KMS-11 (cell line): ENCODE measurements at regions not wholly inside any gene's neighbourhood (a gene's known extent, or its start where the extent isn't known, plus 50 kb on each side); places are given as distances from the start of the nearest gene placed in this dataset.

ENCODE experiments used
- H2AFZ ChIP-seq: fragments of 200-600 bp; sonication (generic); 2 replicates; pipeline ENCODE4 v1.6.1; 2016; ENCODE audit warnings: antibody characterized with exemption, mixed run types, low read depth
- H3K27ac ChIP-seq: fragments of 200-600 bp; sonication (generic); 2 replicates; pipeline ENCODE4 v1.6.1; 2016; ENCODE audit warnings: mild to moderate bottlenecking, mixed run types
- H3K27me3 ChIP-seq: fragments of 200-600 bp; sonication (generic); 2 replicates; pipeline ENCODE4 v1.6.1; 2017; ENCODE audit warnings: mild to moderate bottlenecking, low read depth, mixed run types, moderate library complexity; ENCODE audit not compliant: insufficient read depth
- H3K36me3 ChIP-seq: fragments of 200-600 bp; sonication (generic); 2 replicates; pipeline ENCODE4 v1.6.1; 2017; ENCODE audit warnings: mild to moderate bottlenecking, mixed run types; ENCODE audit not compliant: insufficient read depth
- H3K4me1 ChIP-seq: fragments of 200-600 bp; sonication (generic); 2 replicates; pipeline ENCODE4 v1.6.1; 2016; ENCODE audit warnings: mild to moderate bottlenecking, low read depth, mixed run types; ENCODE audit not compliant: poor library complexity, severe bottlenecking
- H3K4me2 ChIP-seq: fragments of 200-600 bp; sonication (generic); 2 replicates; pipeline ENCODE4 v1.7.0; 2016; ENCODE audit warnings: mild to moderate bottlenecking, mixed run types
- H3K4me3 ChIP-seq: fragments of 200-600 bp; sonication (generic); IDR thresholded peaks from 2 replicates; pipeline ENCODE4 v1.6.1; 2017; ENCODE audit warnings: low read depth, low read length, mixed read lengths; ENCODE audit not compliant: insufficient read depth
- H3K79me2 ChIP-seq: fragments of 200-600 bp; sonication (generic); 2 replicates; pipeline ENCODE4 v1.6.1; 2016; ENCODE audit warnings: low read depth, mixed run types; ENCODE audit not compliant: insufficient read depth
- H3K9ac ChIP-seq: fragments of 200-600 bp; sonication (generic); 2 replicates; pipeline ENCODE4 v1.6.1; 2016; ENCODE audit warnings: mild to moderate bottlenecking, mixed run types
- H4K20me1 ChIP-seq: fragments of 200-600 bp; sonication (generic); 2 replicates; pipeline ENCODE4 v1.6.1; 2016; ENCODE audit warnings: mild to moderate bottlenecking, mixed run types; ENCODE audit not compliant: insufficient read depth
- CTCF ChIP-seq: fragments of 200-600 bp; sonication (generic); conservative IDR thresholded peaks from 2 replicates; pipeline ENCODE4 v1.6.1; 2017; ENCODE audit warnings: low read depth, mild to moderate bottlenecking, antibody characterized with exemption, low read length, moderate library complexity, mixed read lengths

DNA sequence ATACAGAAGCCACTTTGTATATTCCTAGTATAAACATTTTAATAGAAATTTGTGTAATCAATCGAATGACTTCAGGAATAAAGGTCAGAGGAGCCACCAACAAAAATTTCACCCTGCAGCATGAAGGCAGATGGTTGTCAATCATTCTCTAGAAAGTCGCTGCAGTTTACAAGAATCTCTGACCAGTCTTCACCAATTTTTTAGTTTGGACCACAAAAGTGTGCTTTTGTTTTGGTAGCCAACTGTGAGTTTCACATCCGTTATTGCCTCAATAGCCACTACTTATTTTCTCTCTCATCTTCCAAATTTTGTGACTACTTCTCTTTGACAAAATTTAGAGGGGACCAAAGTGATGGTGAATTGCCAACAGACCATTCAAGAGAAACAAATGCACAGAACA, 1155.6 kb downstream of the AMY1C start:
- Histone ChIP-seq H2AFZ (no peak overlapping the region), H4K20me1 (no peaks in the 10 kb centered on the region), H3K27me3 (no peaks in the 10 kb centered on the region), H3K36me3 (no peaks in the 10 kb centered on the region), H3K9ac (no peak overlapping the region), H3K4me3 (no peak overlapping the region), H3K79me2 (no peaks in the 10 kb centered on the region), H3K27ac (no peak overlapping the region), H3K4me1 (no peaks in the 10 kb centered on the region), H3K4me2 (no peak overlapping the region)
- no peak for TF ChIP-seq CTCF

DNA sequence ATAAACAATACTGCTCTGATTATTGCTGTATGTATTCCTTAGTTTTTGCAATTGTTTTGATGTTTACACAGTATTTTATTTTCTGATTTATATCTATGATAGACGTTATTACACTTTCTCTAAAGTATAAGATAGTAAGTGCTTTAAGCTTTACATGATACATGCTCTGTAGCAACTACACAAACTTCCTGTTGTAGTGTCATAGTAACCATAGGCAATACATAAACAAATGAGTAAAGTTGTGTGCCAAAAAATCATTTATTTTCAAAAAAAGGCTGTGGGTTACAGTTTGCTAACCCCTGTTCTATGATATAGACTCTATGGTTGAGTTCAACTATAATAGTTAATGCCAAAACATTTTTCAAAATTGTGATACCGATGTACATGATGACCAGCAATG, 1156.4 kb downstream of the AMY1C start:
- no peaks in the 10 kb centered on the region for H3K4me1 ChIP-seq
- no peaks in the 10 kb centered on the region for H4K20me1 ChIP-seq
- H2AFZ ChIP-seq = no peak overlapping the region
- H3K36me3 ChIP-seq = no peaks in the 10 kb centered on the region
- H3K4me2 ChIP-seq = no peak overlapping the region
- H3K4me3 ChIP-seq = no peak overlapping the region
- H3K27ac ChIP-seq = no peak overlapping the region
- H3K27me3 ChIP-seq = no peaks in the 10 kb centered on the region
- no peaks in the 10 kb centered on the region for H3K79me2 ChIP-seq
- no peak for TF ChIP-seq CTCF
- H3K9ac ChIP-seq = no peak overlapping the region

DNA sequence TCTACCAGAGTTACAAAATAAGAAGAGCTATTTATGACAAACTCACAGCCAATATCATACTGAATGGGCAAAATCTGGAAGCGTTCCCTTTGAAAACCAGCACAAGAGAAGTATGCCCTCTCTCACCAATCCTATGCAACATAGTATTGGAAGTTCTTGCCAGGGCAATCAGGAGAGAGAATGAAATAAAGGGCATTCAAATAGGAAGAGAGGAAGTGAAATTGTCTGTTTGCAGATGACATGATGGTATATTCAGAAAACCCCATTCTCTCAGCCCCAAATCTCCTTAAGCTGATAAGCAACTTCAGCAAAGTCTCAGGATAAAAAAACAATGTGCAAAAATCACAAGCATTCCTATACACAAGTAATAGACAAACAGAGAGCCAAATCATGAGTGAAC, 1169.5 kb downstream of the AMY1C start:
- no peaks in the 10 kb centered on the region for H3K36me3 ChIP-seq
- no peaks in the 10 kb centered on the region for H3K27me3 ChIP-seq
- no peak overlapping the region for H3K4me2 ChIP-seq
- H3K79me2 ChIP-seq = no peaks in the 10 kb centered on the region
- no peaks in the 10 kb centered on the region for H3K4me1 ChIP-seq
- no peak for TF ChIP-seq CTCF
- no peak overlapping the region for H3K27ac ChIP-seq
- H4K20me1 ChIP-seq = no peaks in the 10 kb centered on the region
- no peak overlapping the region for H2AFZ ChIP-seq
- H3K4me3 ChIP-seq = no peak overlapping the region
- no peak overlapping the region for H3K9ac ChIP-seq

- no peak overlapping the region for H2AFZ ChIP-seq
- H3K9ac ChIP-seq = no peak overlapping the region
- no peak overlapping the region for H3K4me3 ChIP-seq
- H3K4me1 ChIP-seq = no peaks in the 10 kb centered on the region
- H3K27me3 ChIP-seq = no peaks in the 10 kb centered on the region
- no peak for TF ChIP-seq CTCF
- no peaks in the 10 kb centered on the region for H4K20me1 ChIP-seq
- no peak overlapping the region for H3K4me2 ChIP-seq
- H3K27ac ChIP-seq = no peak overlapping the region
- no peaks in the 10 kb centered on the region for H3K36me3 ChIP-seq
- no peaks in the 10 kb centered on the region for H3K79me2 ChIP-seq
These were observed 1171.8 kb downstream of the AMY1C start for GRCh38 chr1:104921525-104921924.

DNA sequence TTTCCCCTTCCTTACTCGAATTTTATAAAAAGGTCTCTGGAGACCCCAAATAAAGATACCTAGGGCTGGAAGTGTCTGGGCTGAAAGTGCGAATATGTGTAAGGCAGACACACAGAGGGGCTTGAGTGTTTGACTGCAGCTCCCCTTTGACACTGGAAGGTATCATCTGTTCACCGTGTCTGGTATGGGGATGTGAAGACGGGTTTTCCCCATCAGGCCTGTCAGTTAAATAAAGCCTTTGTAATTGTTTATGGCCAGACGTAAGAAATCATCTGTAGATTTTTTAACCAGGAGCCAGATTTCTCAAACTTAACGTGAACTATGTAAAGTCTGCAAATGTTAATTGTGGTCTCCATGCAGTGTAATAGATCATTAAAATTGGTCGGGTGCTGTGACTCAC, 1173.4 kb downstream of the AMY1C start:
- Histone ChIP-seq H3K27ac (no peak overlapping the region), H2AFZ (no peak overlapping the region), H3K4me1 (no peaks in the 10 kb centered on the region), H3K4me3 (no peak overlapping the region), H3K27me3 (no peaks in the 10 kb centered on the region), H3K9ac (no peak overlapping the region), H3K36me3 (no peaks in the 10 kb centered on the region), H4K20me1 (no peaks in the 10 kb centered on the region), H3K79me2 (no peaks in the 10 kb centered on the region), H3K4me2 (no peak overlapping the region)
- no peak for TF ChIP-seq CTCF
